ENCODE measurements at regions not wholly inside any gene's neighbourhood (a gene's known extent, or its start where the extent isn't known, plus 50 kb on each side); places are given as distances from the start of the nearest gene placed in this dataset.

- H3K4me1 ChIP-seq (ENCODE audit: insufficient read depth, low read length) = no peaks in the 10 kb centered on the region
- no peak overlapping the region for H3K4ac ChIP-seq (ENCODE audit: low read depth, low read length)
- Mint-ChIP-seq H3K27me3 (ENCODE audit: low read depth) (no peaks in the 10 kb centered on the region), H3K36me3 (ENCODE audit: insufficient read depth in 1 of 3, low read depth in 3 of 3) (no peaks in the 10 kb centered on the region), H3K4me1 (no peaks in the 10 kb centered on the region; a peak in 1 of 4 replicates), H3K4me3 (no peak overlapping the region), H3K9me3 (no peaks in the 10 kb centered on the region), H3K27ac (no peak overlapping the region)
- H3K18ac ChIP-seq (ENCODE audit: insufficient read length, low read depth, low read length) = no peak overlapping the region
- H3T11ph ChIP-seq (ENCODE audit: low read length) = no peak overlapping the region
- H3K9ac ChIP-seq (ENCODE audit: extremely low read depth, insufficient read length, low read length) = no peak overlapping the region
- no peak overlapping the region for H4K91ac ChIP-seq (ENCODE audit: insufficient read length, low read depth, low read length)
- no peaks in the 10 kb centered on the region for H3K27me3 ChIP-seq (ENCODE audit: insufficient read depth, low read length)
- H3K79me2 ChIP-seq (ENCODE audit: insufficient read depth, low read length) = no peaks in the 10 kb centered on the region
- H3K4me2 ChIP-seq (ENCODE audit: insufficient read depth, insufficient read length, low read length) = no peak overlapping the region
- H4K20me1 ChIP-seq (ENCODE audit: control insufficient read depth, insufficient read depth, insufficient read length) = no peaks in the 10 kb centered on the region
- no peak overlapping the region for H2BK12ac ChIP-seq (ENCODE audit: insufficient read length, low read depth, low read length)
- H3K27ac ChIP-seq (ENCODE audit: insufficient read length, low read depth, low read length) = no peak overlapping the region
- H3K9me3 ChIP-seq (ENCODE audit: control insufficient read depth, low read depth, low read length) = no peaks in the 10 kb centered on the region
- H2AK5ac ChIP-seq (ENCODE audit: insufficient read length, low read length) = no peak overlapping the region
- no peak for DNase-seq
- no peak overlapping the region for H3K14ac ChIP-seq (ENCODE audit: insufficient read depth, low read length)
- no peak overlapping the region for H2BK20ac ChIP-seq (ENCODE audit: low read depth, low read length, poor library complexity, severe bottlenecking)
- no peak overlapping the region for H2AFZ ChIP-seq (ENCODE audit: low read length)
- H3K23ac ChIP-seq (ENCODE audit: insufficient read length, low read depth, low read length) = no peak overlapping the region
- H4K5ac ChIP-seq (ENCODE audit: insufficient read length, low read depth, low read length) = no peak overlapping the region
- no peak overlapping the region for H3K56ac ChIP-seq (ENCODE audit: insufficient read length, low read depth, low read length)
- no CpG with 5 or more reads among the region's 5 CpGs for WGBS (ENCODE audit: extremely low coverage, insufficient read length, low lambda C conversion rate)
- H2BK120ac ChIP-seq (ENCODE audit: low read depth, low read length, poor library complexity, severe bottlenecking) = no peak overlapping the region
- H3K79me1 ChIP-seq (ENCODE audit: insufficient read depth, low read depth, low read length, poor library complexity, severe bottlenecking) = no peaks in the 10 kb centered on the region
- H4K8ac ChIP-seq (replicated peaks; ENCODE audit: insufficient read length, low read depth, low read length) = no peak overlapping the region
- H2BK5ac ChIP-seq (ENCODE audit: insufficient read length, low read length) = no peak overlapping the region
- H3K23me2 ChIP-seq (ENCODE audit: insufficient read length, low read depth, low read length, poor library complexity, severe bottlenecking) = no peaks in the 10 kb centered on the region
- no peak for TF ChIP-seq CTCF (conservative IDR thresholded peaks at IDR 0.05)
- H2BK15ac ChIP-seq (ENCODE audit: low read depth, low read length) = no peak overlapping the region
Measured at GRCh38 chr15:35764661-35765519, 218.9 kb upstream of the DPH6 start.

All from H9 (cell line).